ENCODE measurements at regions not wholly inside any gene's neighbourhood (a gene's known extent, or its start where the extent isn't known, plus 50 kb on each side); places are given as distances from the start of the nearest gene placed in this dataset.

GRCh38 chr4:137106287-137106686, 426.0 kb downstream of the PCDH18 start:
- Histone ChIP-seq H3K27me3 (replicated peaks; ENCODE audit: insufficient read depth, low read depth, low read length, poor library complexity) (no peaks in the 10 kb centered on the region), H3K9me3 (ENCODE audit: low read depth, low read length, poor library complexity, severe bottlenecking) (no peaks in the 10 kb centered on the region), H3K4me1 (ENCODE audit: insufficient read depth, low read length, poor library complexity, severe bottlenecking) (no peaks in the 10 kb centered on the region), H3K4me3 (ENCODE audit: low read depth, low read length, poor library complexity, severe bottlenecking) (no peak overlapping the region), H3K36me3 (ENCODE audit: insufficient read depth, low read length, poor library complexity, severe bottlenecking) (no peaks in the 10 kb centered on the region), H3K27ac (ENCODE audit: low read depth, low read length, poor library complexity, severe bottlenecking) (no peak overlapping the region)
- TF ChIP-seq CTCF (conservative IDR thresholded peaks at IDR 0.05; ENCODE audit: low read depth, low read length) (no peak), EZH2 (IDR thresholded peaks at IDR 0.05; ENCODE audit: borderline replicate concordance, low read depth, low read length, poor library complexity, severe bottlenecking) (no peak)
- CTCF ChIA-PET, result no interaction called here
- no peak for DNase-seq (ENCODE audit: low spot score)
- no TSS peak for BruUV-seq (replicated peaks)
- intact Hi-C loops (cut with micrococcal nuclease; ENCODE audit: unreplicated experiment), result no loop called here
- POLR2A ChIA-PET (ENCODE audit: low non-redundant PET), result no interaction called here

GRCh38 chr4:137090951-137091350, 441.3 kb downstream of the PCDH18 start:
- no TSS peak for BruUV-seq (replicated peaks)
- no peak for TF ChIP-seq EZH2 (IDR thresholded peaks at IDR 0.05; ENCODE audit: borderline replicate concordance, low read depth, low read length, poor library complexity, severe bottlenecking)
- TF ChIP-seq CTCF (conservative IDR thresholded peaks at IDR 0.05; ENCODE audit: low read depth, low read length), result no peak
- H3K36me3 ChIP-seq (ENCODE audit: insufficient read depth, low read length, poor library complexity, severe bottlenecking), result no peaks in the 10 kb centered on the region
- H3K4me1 ChIP-seq (ENCODE audit: insufficient read depth, low read length, poor library complexity, severe bottlenecking), result no peaks in the 10 kb centered on the region
- no peak overlapping the region for H3K27ac ChIP-seq (ENCODE audit: low read depth, low read length, poor library complexity, severe bottlenecking)
- H3K27me3 ChIP-seq (replicated peaks; ENCODE audit: insufficient read depth, low read depth, low read length, poor library complexity), result no peaks in the 10 kb centered on the region
- intact Hi-C loops (cut with micrococcal nuclease; ENCODE audit: unreplicated experiment), result no loop called here
- no peak overlapping the region for H3K4me3 ChIP-seq (ENCODE audit: low read depth, low read length, poor library complexity, severe bottlenecking)
- no peak for DNase-seq (ENCODE audit: low spot score)
- CTCF ChIA-PET, result no interaction called here
- POLR2A ChIA-PET (ENCODE audit: low non-redundant PET), result no interaction called here
- H3K9me3 ChIP-seq (ENCODE audit: low read depth, low read length, poor library complexity, severe bottlenecking), result no peaks in the 10 kb centered on the region

- POLR2A ChIA-PET (ENCODE audit: low non-redundant PET), result no interaction called here
- DNase-seq (ENCODE audit: low spot score), result no peak
These were observed 448.6 kb downstream of the PCDH18 start for GRCh38 chr4:137083571-137084135.

More at GRCh38 chr4:137083571-137084135, 448.6 kb downstream of the PCDH18 start:
- H3K27me3 ChIP-seq (replicated peaks; ENCODE audit: insufficient read depth, low read depth, low read length, poor library complexity), result no peaks in the 10 kb centered on the region
- no peaks in the 10 kb centered on the region for H3K9me3 ChIP-seq (ENCODE audit: low read depth, low read length, poor library complexity, severe bottlenecking)
- H3K36me3 ChIP-seq (ENCODE audit: insufficient read depth, low read length, poor library complexity, severe bottlenecking), result no peaks in the 10 kb centered on the region
- H3K27ac ChIP-seq (ENCODE audit: low read depth, low read length, poor library complexity, severe bottlenecking), result no peak overlapping the region
- no peak overlapping the region for H3K4me3 ChIP-seq (ENCODE audit: low read depth, low read length, poor library complexity, severe bottlenecking)
- H3K4me1 ChIP-seq (ENCODE audit: insufficient read depth, low read length, poor library complexity, severe bottlenecking), result no peaks in the 10 kb centered on the region
- CTCF ChIA-PET, result no interaction called here
- no peak for TF ChIP-seq CTCF (conservative IDR thresholded peaks at IDR 0.05; ENCODE audit: low read depth, low read length)
- no peak for TF ChIP-seq EZH2 (IDR thresholded peaks at IDR 0.05; ENCODE audit: borderline replicate concordance, low read depth, low read length, poor library complexity, severe bottlenecking)
- no TSS peak for BruUV-seq (replicated peaks)
- intact Hi-C loops (cut with micrococcal nuclease; ENCODE audit: unreplicated experiment), result no loop called here

All from A673 (cell line).